Inflammatory macrophage treated with lipopolysaccharide for 1 hour (primary cell): ENCODE measurements at regions not wholly inside any gene's neighbourhood (a gene's known extent, or its start where the extent isn't known, plus 50 kb on each side); places are given as distances from the start of the nearest gene placed in this dataset.
"Not testable (repeated sequence)": the region's sequence is repeated elsewhere in the genome, so short reads cannot be mapped to it uniquely, and the experiment has no call there.

ENCODE experiments used
- DNase-seq, 2 donors: peaks; one replicate each; pipeline ENCODE4 v3.0.0-alpha.2; 2020 to 2022

DNA sequence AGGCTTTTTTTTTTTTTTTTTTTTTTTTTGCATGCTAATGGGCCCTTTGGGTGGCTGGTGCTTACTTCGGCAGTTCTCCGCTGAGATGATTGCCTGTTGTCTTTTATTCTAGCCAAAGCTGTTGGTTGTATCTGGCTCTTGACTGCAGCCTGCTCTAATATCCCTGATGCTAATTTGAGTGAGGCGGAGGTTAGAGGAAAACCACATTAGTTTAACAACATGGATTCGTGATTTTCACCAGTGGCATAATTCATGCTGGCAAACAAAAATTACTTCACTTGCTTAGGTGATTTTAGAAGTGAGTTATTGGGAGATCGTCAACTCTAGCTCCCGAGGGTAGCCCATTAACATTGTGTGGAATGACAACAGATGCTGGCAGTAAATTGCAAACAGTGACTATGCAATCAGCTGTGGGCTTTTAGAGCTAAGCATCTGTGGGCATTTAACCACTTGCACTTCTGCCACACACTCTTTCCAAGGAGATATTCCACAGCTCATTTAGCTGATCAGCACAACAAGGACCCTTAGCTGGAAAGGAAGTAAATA lies 97.6 kb upstream of the ZDHHC17 start:
- DNase-seq = no peak

DNA sequence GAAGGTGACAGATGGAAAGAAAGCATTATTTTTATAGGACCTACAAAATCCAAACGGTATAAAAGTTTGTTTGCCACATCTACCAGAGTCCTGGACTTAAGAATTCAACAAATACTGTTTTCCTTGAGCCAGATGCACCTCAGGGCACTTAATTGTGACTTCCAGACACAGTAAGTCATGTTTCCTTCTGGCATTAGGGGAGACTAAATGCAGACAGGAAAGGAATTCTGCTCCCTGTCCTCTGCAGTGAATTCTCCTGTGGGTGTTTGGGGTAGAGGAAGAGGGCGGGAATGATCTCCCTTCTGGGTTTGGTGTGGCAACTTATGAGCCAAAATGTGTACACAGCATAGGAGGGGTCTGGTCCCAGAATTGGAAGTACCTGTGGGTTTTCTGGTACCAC lies 93.9 kb upstream of the ZDHHC17 start:
- DNase-seq = no peak

DNA sequence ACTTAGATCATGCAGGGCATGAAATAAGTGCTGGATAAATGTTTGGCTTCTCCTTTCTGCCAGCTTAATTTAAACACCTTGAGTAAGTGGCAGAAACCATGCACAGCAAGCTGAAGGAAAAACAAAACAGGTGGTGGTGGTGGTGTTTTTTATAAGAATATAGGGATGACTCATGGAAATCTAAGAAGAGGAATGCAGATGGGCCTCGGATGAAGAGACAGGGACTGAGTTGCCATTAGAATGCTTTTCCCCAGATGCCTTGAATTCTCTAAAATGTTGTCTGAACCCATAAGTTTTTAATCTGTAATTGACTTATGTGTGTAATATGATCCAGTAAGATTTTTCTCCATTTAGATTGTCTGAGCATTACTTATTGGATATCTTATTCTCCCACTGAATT lies 93.1 kb upstream of the ZDHHC17 start:
- DNase-seq = no peak

DNA sequence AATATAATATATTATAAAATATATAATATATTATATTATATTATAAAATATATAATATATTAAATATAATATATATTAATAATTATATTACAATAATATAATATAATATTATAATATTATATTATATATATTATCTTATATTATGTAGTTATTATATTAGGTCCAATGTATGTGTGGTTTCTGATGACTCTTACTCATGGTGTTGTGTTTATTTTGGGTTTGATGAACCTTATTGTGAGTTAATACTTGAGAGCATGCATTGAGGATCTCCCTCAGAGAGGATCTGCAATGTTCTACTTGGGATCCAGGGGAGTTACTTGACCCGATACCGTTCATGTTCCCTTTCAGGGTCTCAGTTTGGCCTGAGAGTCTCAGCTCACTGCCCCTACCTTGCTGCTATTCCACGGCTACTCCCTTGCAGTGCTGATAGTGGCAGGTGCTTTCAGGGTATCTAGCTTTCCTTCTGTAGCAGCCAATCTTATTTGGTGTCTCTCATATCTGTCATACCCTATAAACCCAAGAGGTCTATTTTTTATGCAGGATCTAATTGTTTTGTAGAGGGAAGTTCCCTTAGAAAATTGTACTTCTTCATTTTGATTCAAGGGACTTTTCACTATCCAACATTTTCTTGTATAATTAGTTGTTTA lies 89.1 kb upstream of the ZDHHC17 start:
- no peak for DNase-seq

DNA sequence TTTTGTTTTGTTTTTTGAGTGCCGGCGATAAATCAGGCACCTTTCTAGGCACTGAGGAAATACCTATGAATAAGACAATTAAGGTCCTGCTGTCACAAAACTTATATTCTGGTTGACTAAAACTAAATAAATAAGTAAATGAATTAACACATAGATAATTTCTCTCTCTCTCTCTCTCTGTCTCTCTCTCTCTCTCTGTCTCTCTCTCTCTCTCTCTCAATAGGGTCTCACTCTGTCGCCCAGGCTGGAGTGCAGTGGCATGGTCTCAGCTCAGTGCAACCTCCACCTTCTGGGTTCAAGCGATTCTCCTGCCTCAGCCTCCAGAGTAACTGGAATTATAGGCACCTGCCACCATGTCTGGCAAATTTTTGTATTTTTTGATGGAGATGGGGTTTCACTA lies 87.7 kb upstream of the ZDHHC17 start:
- DNase-seq = not testable (repeated sequence)

DNA sequence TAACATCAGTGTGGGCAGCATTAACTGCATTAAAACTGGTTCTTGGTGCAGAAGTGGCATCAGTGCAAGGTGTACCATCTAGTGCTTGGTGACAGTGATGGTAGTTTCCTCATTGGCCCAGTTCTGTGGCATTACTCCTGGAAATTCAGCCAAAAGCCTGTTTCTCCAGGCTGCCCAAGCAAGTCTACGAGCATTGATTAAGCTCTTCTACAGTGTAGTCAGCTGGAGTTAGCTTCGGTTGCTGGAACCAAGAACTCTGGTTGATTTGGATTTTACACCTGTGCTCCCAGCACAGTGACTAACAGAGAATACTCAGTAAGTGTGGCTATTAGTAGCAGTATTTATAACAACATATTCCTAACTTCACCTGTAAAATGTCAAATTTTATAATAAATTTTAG lies 84.9 kb upstream of the ZDHHC17 start:
- DNase-seq = no peak

DNA sequence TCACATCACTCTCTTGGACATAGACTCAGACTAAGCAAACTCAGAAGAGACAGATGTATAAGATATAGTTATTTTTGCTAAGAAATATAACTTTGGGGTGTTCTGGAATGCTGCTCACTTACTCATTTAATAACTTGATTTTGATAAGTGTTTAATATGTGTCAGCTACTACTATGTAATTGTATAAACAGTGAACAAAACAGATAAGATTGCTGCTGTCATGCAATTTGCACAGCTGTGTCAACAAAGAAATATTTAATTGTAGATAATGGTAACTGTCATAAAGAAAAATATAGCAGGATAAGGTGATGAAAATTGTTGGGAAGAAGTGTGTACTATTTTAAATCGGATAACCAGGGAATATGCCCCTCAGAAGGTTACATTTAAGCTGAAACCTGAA lies 84.1 kb upstream of the ZDHHC17 start:
- no peak for DNase-seq

DNA sequence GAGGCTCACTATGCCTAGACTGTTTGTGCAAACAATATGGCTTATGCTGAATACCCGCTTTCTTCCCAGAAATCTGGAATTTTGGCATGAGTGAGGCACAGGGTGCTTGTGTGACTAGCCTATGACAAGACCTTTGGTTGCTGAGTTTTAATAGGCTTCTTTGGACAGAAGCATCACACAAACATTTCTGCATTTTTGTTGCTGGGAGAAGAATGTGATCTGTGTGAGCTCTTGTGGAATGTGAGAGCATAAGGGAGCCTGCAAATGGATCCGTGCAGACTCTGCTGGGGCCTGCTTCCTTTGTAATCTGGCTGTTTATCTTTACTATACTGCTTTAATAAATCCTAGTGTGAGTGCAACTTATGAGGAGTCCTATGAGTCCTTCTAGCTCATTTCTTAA lies 83.0 kb upstream of the ZDHHC17 start:
- DNase-seq = no peak

DNA sequence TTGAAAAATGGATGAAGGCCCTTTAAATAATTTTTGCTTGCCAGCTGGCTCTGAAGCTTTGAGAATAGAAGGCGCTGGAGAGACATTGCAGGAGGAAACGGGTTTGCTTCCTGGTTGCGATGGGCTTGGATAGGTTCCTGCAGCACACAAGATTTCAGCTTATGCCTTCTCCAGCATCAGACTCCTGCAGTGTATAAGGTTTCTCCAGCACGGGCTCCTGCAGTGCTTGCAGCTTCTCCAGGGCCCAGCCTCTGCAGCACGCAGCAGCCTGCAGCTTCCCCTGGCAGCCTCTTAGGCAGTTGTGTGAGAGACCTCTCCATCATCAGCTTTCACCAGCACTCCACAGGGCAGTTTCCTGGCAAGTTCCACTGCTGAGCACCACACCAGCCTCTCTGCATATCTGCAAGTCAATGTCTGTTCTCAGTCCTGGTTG lies 78.7 kb upstream of the ZDHHC17 start:
- no peak for DNase-seq

DNA sequence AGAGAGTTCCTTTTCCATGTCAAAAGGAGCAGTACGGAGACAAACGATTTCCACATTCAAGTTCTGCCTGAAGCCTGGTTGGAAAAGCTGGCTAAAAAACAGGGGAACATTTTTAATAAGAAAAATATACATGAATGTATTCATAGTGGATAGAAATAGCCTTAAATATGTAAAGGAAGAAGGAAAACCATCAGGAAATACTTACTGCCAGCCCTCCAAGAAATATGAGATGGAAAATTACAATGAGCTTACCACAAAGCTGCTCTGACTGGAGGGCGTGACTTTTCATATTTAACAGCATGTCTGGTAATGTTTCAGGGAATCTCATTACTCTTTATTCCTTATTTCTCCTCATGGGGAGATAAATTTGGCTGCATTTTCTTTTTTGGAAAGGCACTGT lies 75.9 kb upstream of the ZDHHC17 start:
- DNase-seq = no peak

DNA sequence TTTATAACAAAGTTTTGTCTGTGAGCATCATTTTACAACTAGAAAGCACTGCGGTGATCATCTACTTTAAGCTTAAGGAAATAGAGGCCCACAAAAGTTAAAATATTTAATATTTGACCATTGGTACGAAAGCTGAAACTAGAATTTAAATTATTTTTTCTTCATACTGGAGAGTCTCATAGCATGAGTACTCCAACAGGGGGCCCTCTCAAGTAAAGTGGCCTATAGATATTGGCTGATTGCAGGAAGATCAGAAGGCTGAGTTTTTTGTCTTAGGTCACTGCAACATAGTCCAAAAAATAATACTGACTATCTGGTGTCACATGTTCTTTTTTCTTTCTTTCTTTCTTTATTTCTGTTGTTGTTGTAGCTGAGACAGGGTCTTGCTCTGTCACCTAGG lies 75.3 kb upstream of the ZDHHC17 start:
- DNase-seq = peak in 1 of 2 donors; percentile 11

DNA sequence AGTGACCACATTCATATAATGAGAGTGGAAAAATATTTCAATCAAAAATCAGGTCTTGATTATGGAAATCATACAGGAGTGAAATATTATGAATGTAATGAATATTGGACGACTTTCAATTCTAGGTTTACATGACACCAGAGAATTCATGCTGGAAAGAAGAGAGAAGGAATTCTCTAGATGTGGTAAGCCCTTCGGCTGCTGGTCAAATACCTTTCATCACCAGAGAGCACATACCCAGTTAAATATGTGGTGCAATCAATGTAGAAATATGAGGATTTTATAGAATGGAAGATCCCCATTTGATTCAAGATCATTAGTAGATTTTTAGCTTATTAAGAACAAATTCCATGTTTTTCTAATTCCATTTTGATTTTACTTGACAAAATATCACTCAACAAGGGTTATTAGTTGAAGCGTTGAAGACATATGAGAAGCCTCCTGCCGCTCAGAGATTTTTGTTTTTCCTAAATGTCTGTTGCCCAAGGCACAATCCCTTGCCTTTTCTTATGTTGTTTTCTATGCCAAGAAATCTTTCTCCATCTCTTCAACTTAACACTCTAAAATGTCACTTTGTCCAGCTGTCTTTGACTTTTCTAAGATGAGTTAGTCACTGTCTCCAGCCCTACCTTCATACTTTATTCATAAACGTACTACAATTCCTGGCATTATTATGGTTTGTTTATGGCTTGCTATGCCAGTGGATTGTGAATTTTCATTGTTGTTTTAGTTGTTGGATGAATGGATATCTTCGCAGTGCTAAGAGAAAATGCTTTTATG lies 72.8 kb upstream of the ZDHHC17 start:
- DNase-seq = no peak

DNA sequence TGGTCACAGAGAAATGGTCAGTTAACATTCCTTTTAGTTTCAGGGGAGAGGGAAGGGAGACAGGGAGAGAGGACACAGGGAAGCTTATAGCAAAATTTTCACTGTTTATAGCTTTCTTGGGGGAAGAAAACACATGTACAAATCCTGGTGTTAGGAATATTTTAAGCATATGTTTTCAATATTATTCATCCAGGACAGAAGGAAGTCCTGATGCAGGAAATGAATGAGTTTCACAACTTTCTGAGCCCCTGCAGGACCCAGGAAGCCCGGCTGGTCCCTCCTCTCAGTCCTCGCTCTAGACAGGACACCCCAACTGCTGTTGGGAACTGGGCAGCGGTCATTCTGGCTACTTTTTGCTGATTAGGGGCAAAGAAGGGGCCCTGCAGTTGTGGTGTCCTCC lies 71.1 kb upstream of the ZDHHC17 start:
- no peak for DNase-seq

DNA sequence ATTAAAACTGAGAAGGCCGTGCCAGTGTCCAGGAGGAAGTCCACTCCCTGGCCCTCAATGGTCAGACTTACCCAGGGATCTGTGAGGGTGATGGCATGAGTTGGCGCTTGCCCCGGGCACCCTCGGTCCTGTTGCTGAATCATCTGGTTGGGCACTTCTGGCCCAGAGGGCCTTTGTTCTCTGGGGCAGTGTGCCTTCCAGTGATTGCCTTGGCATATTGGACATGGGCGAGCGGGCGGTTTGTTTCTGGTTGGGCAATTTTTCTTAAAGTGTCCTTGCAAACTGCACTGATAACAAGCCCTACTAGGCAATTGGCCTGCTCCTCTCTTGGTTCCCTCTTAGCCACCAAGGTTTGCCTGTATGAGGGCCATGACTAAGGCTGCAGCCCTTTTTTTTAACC lies 69.5 kb upstream of the ZDHHC17 start:
- no peak for DNase-seq

DNA sequence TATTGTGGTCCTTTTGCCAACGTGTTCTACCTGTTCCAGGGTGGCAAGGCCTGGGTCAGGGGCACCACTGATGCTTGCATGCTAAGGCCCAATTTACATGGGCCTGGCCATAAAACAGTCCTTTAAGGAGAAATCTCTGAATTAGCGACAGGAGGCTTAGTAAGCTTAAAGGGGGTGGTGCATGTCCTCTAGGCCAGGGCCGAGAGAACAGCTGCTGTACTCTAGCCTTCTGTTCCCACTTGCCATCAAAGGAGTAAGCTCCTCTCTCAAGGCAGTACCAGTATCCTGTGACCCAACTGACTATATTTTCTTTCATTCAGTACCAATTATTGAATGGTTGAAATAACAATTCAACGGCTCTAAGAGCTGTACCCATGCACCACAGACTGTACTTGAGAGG lies 67.7 kb upstream of the ZDHHC17 start:
- DNase-seq = no peak

DNA sequence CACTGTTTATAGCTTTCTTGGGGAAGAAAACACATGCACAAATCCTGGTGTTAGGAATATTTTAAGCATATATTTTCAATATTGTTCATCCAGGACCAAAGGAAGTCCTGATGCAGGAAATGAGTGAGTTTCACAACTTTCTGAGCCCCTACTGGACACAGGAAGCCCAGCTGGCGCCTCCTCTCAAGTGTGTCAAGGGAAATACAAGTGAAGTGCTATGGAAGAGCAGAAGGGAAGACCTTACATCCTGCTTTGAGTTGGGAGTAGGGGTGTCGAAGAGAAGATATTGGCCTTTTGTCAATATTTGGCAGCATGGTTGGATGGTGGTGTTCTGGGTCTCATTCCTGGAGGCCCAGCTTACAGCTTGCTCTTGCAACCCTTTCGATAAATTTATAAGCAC lies 66.1 kb upstream of the ZDHHC17 start:
- no peak for DNase-seq

DNA sequence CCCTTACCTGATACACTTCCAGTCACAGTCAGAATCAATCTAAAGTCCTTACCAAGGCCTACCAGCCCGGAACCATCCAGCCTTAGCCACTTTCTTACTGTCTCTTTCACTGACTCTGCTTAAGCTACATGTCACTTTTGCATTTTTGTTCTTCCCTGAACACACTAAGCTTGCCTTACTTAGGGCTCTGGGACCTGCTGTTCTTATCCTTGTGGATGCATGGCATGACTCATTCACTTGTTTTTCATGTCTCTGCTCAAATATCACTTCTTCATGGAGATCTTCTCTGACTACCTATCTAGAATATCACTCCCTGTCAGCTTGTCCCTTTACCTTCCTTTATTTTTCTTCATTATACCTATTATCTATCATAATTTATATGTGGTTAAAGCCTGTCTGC lies 65.6 kb upstream of the ZDHHC17 start:
- no peak for DNase-seq

DNA sequence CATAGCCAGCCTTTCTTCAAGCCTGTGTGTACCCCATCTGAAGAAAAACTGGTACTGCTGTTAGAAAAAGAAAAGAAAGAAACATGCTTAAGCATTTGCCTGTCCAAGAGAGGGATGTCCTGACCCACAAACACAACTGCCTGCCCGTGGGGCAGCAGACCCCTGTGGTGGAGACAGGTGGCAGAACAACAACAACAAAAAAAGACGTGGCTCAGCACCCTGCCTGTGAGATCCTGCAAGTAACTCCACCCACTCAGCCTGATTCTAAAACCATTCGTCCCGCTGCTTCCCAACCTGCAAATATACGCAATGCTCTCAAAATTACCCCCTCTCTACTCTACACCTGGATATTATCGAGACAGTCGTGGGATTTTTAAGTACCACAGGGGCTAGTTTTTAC lies 64.9 kb upstream of the ZDHHC17 start:
- DNase-seq = no peak

DNA sequence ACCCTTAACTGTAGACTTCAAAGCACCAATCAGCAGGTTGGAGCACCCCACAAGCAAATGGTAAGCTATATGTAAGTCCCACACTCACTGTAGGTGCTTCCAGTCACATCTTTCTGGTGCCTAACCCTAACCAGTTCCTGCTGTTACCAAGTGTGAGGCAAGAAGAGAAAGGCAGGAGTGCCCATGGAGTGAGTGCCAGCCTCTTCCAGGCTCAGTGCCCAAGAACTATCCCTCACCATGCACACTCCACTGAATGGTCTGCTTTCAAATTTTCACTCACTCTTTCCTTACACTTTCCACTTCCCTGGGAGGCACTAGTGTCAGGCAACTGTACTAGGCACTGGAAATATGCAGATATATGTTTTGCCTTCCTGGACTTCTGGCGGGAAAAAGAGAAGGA lies 62.2 kb upstream of the ZDHHC17 start:
- DNase-seq = no peak

DNA sequence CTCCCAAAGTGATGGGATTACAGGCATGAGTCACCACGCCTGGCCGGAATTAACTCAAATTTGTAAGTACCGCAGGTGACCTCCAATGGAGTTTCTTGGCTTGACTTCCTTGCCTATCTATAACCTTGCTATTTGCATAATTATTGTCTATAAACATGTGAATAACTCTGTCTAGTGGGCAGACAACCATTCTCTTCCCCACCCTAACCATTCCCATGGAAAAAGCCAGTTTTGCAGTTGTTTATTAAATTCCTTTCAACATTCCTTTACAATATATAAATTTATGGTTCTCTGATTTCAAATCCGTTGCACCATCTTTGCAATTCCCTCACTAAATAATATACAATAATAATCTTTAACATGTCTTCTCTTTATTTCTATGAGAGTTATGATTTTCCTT lies 61.0 kb upstream of the ZDHHC17 start:
- no peak for DNase-seq

DNA sequence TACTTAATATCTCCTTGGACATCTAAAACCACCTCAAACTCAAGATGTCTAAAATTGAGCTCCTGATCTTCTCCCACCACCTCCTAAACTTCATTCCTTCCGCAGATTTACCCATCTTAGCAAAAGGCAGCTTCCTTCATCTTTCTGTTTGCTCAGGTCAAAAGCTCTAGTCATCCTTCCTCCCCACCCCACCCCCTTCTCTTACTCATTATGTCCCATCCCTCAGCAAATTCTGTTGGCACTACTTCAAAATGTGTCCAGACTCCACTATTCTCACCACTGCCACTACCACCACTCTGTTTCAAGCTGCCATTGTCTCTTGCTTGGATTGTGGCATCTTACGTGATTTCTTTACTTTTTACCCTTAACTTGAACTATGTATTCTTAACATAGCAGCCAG lies 59.2 kb upstream of the ZDHHC17 start:
- no peak for DNase-seq

DNA sequence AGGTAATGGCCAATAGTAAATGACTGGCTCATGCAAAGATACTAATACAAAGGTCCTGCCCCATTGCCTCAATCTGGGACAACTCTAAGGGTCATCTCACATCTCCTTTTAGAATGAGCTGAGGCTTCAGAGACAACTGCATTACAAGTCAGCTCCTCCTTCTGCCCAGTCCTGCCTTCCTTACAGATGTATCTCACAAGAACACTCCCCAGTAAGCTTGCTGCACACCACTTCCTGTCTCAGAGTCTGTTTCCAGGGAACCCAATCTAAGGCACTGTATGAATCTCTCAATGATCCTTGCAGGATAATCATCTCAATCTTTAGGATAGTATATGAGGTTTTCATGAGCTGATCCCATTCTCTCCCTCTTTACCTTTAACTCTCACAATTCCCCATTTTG lies 57.8 kb upstream of the ZDHHC17 start:
- no peak for DNase-seq

DNA sequence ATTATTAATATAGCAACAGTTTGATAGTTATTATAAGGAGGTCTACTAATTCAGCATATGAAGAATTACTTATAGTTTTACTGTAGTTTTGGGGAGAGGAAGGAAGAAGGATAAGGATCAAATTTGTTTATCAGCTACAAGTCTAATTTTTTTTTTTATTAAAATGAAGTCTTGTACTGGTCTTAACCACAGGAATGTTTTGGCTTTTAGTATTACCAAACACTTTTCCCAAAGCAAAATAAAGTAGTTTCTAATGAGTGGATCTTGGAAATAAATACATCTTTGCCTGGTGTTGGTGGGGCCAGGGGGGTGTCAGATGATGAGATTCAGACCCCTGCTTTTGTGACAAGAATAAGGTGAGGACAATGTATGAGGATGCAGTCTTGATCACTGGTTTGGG lies 57.2 kb upstream of the ZDHHC17 start:
- no peak for DNase-seq

DNA sequence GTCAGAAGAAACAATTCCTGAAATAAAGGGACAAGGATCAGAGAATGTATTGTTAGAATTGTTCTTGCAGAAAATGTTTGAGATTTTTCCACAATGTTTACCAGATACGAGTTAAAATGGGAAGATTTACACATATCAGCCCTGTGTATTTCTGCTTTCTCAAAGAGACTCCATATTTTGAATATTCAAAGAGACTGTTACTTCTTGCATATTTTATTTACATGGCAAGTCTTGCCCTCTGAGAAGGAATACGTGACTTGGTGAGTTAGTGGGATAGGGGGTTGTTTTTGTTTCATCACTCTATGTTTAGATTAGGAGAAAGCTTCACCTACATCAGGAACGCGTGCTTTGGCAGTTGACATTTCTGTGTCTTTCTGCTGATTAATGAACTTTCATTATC lies 56.1 kb upstream of the ZDHHC17 start:
- no peak for DNase-seq

DNA sequence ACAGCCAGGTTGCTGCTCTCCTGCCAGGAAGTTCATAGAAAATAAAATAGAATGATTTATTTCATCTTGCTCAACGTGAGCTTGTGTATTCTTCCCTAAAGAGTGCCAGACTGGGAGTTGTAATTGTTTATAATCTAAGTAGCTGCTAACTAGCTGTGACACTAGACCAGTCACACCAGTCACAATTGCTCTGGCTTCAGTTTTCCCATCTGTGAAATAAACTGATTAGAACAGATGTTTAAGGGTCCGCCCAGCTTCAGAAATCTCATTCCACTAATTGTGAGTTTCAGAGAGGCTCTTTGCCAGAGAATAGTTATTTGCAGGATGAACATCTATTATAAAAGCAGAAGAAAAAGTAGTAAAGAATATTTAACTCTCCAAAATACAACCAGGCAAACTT lies 55.6 kb upstream of the ZDHHC17 start:
- no peak for DNase-seq
